H1 (cell line): ENCODE measurements at regions not wholly inside any gene's neighbourhood (a gene's known extent, or its start where the extent isn't known, plus 50 kb on each side); places are given as distances from the start of the nearest gene placed in this dataset.

ENCODE experiments used
- CTCF ChIA-PET: fragments of 300-600 bp; sonication (Branson Sonifier 250); formaldehyde crosslinking; loops from one replicate; lab custom pipeline; 2021; ENCODE audit not compliant: partially characterized antibody; lab: Charles Lee
- POLR2A ChIA-PET: fragments of 300-600 bp; sonication (Branson Sonifier 250); formaldehyde crosslinking; loops from one replicate; lab custom pipeline; 2021; ENCODE audit warnings: inconsistent platforms; ENCODE audit not compliant: partially characterized antibody; lab: Charles Lee
- DNase-seq, 2 experiments: peaks; one replicate each; pipeline versions ENCODE4 v3.0.0 to v3.0.0-alpha.2; 2010 to 2022; ENCODE audit warnings: low spot score in 2 of 2, low read depth in 1 of 2, mixed read lengths in 1 of 2
- FAIRE-seq: peaks from 2 replicates; lab custom pipeline; 2011; peaks lifted over from hg19 to GRCh38; lab: Jason Lieb, UNC
- H2AFZ ChIP-seq: 2 replicates; pipeline ENCODE4 v1.8.1; 2012; ENCODE audit warnings: low read length, inconsistent platforms
- H2AK5ac ChIP-seq: 2 replicates; pipeline ENCODE4 v1.6.1; 2013; ENCODE audit warnings: low read depth, low read length
- H2BK120ac ChIP-seq: replicated peaks from 2 replicates; pipeline ENCODE3; 2013; ENCODE audit warnings: low read depth, low read length, inconsistent platforms
- H2BK12ac ChIP-seq: 2 replicates; pipeline ENCODE4 v1.6.1; 2013; ENCODE audit warnings: low read depth, low read length
- H2BK15ac ChIP-seq: 2 replicates; pipeline ENCODE4 v1.6.1; 2013; ENCODE audit warnings: low read length
- H2BK20ac ChIP-seq: 2 replicates; pipeline ENCODE4 v1.6.1; 2013; ENCODE audit warnings: low read length
- H2BK5ac ChIP-seq: 2 replicates; pipeline ENCODE4 v1.6.1; 2013; ENCODE audit warnings: low read depth, low read length
- H3K14ac ChIP-seq: 2 replicates; pipeline ENCODE4 v1.6.1; 2013; ENCODE audit warnings: inconsistent platforms; ENCODE audit not compliant: insufficient read length
- H3K18ac ChIP-seq: 2 replicates; pipeline ENCODE4 v1.6.1; 2013; ENCODE audit warnings: low read length; ENCODE audit errors: extremely low read depth
- H3K23ac ChIP-seq: 2 replicates; pipeline ENCODE4 v1.6.1; 2013; ENCODE audit warnings: inconsistent platforms; ENCODE audit not compliant: insufficient read length
- H3K23me2 ChIP-seq: 2 replicates; pipeline ENCODE4 v1.6.1; 2013; ENCODE audit warnings: low read depth, low read length
- H3K27ac ChIP-seq: 2 replicates; pipeline ENCODE4 v1.6.1; 2011; ENCODE audit warnings: low read depth, low read length, inconsistent platforms
- H3K27me3 ChIP-seq, 4 experiments: replicated peaks in 1 of 4; 1 replicate in 1 of 4; 2 replicates in 3 of 4; pipeline versions ENCODE4 v1.6.1 to v1.8.1; 2011 to 2013; ENCODE audit warnings: low read length in 3 of 4, mild to moderate bottlenecking in 3 of 4, inconsistent platforms in 2 of 4, mixed read lengths in 2 of 4, moderate library complexity in 1 of 4; ENCODE audit not compliant: control insufficient read depth in 3 of 4, insufficient read depth in 3 of 4; ENCODE audit errors: extremely low read depth in 1 of 4
- H3K36me3 ChIP-seq, 4 experiments: 2 replicates each; pipeline versions ENCODE4 v1.6.1 to v1.8.1; 2011 to 2013; ENCODE audit warnings: mild to moderate bottlenecking in 4 of 4, low read length in 3 of 4, moderate library complexity in 2 of 4, control low read depth in 1 of 4, inconsistent platforms in 1 of 4; ENCODE audit not compliant: insufficient read depth in 4 of 4, control insufficient read depth in 2 of 4
- H3K4ac ChIP-seq: replicated peaks from 2 replicates; pipeline ENCODE3; 2013; ENCODE audit warnings: low read length, low read depth, mixed read lengths, inconsistent platforms; ENCODE audit not compliant: insufficient read length
- H3K4me1 ChIP-seq, 4 experiments: replicated peaks in 1 of 4; 1 replicate in 1 of 4; 2 replicates in 3 of 4; pipeline versions ENCODE4 v1.6.1 to v1.8.1; 2011 to 2013; ENCODE audit warnings: low read length in 3 of 4, inconsistent platforms in 2 of 4, mixed read lengths in 1 of 4; ENCODE audit not compliant: insufficient read depth in 4 of 4, control insufficient read depth in 3 of 4
- H3K4me2 ChIP-seq, 2 experiments: 2 replicates each; pipeline versions ENCODE4 v1.6.1 to v1.8.1; 2011 to 2013; ENCODE audit warnings: low read depth in 2 of 2, low read length in 2 of 2, control low read depth in 1 of 2, inconsistent platforms in 1 of 2, mild to moderate bottlenecking in 1 of 2; ENCODE audit not compliant: insufficient read depth in 1 of 2
- H3K4me3 ChIP-seq, 4 experiments: fragments of 200-600, 300-600 bp in 1 of 4; sonication (generic), shearing (Covaris generic), sonication (Bioruptor Twin) in 1 of 4; 2 replicates each; pipeline versions ENCODE4 v1.5.1 to v1.8.1; 2011 to 2016; ENCODE audit warnings: low read length in 4 of 4, low read depth in 3 of 4, control low read depth in 2 of 4, inconsistent platforms in 2 of 4, mild to moderate bottlenecking in 2 of 4, mixed read lengths in 1 of 4, moderate library complexity in 1 of 4; ENCODE audit not compliant: insufficient read depth in 2 of 4; ENCODE audit errors: extremely low read depth in 1 of 4
- H3K56ac ChIP-seq: replicated peaks from 2 replicates; pipeline ENCODE3; 2013; ENCODE audit warnings: low read depth, mild to moderate bottlenecking, mixed read lengths, low read length, inconsistent platforms; ENCODE audit not compliant: insufficient read length
- H3K79me1 ChIP-seq: 2 replicates; pipeline ENCODE4 v1.6.1; 2013; ENCODE audit warnings: low read depth, low read length, control low read depth
- H3K79me2 ChIP-seq, 2 experiments: 2 replicates each; pipeline versions ENCODE4 v1.6.1 to v1.8.1; 2012 to 2013; ENCODE audit warnings: low read length in 2 of 2, mild to moderate bottlenecking in 2 of 2, inconsistent platforms in 1 of 2; ENCODE audit not compliant: insufficient read depth in 2 of 2, control insufficient read depth in 1 of 2
- H3K9ac ChIP-seq, 4 experiments: replicated peaks in 1 of 4; 1 replicate in 1 of 4; 2 replicates in 3 of 4; pipeline versions ENCODE4 v1.6.1 to v1.8.1; 2011 to 2013; ENCODE audit warnings: low read depth in 3 of 4, low read length in 3 of 4, control low read depth in 2 of 4, mild to moderate bottlenecking in 2 of 4, moderate library complexity in 2 of 4, inconsistent platforms in 1 of 4; ENCODE audit errors: extremely low read depth in 1 of 4
- H3K9me3 ChIP-seq, 2 experiments: 2 replicates each; pipeline versions ENCODE4 v1.6.1 to v1.8.1; 2012 to 2013; ENCODE audit warnings: mild to moderate bottlenecking in 2 of 2, moderate library complexity in 2 of 2, control low read depth in 1 of 2, inconsistent platforms in 1 of 2, low read depth in 1 of 2, low read length in 1 of 2, mixed read lengths in 1 of 2; ENCODE audit not compliant: insufficient read depth in 2 of 2
- H4K20me1 ChIP-seq, 2 experiments: replicated peaks in 1 of 2; 2 replicates each; pipeline versions ENCODE3 to v1.8.1; 2011 to 2013; ENCODE audit warnings: inconsistent platforms in 2 of 2, low read length in 2 of 2, mild to moderate bottlenecking in 1 of 2; ENCODE audit not compliant: insufficient read depth in 2 of 2, control insufficient read depth in 1 of 2
- H4K5ac ChIP-seq: 2 replicates; pipeline ENCODE4 v1.6.1; 2013; ENCODE audit warnings: low read length, low read depth, mixed read lengths, inconsistent platforms; ENCODE audit not compliant: insufficient read length
- H4K8ac ChIP-seq: 2 replicates; pipeline ENCODE4 v1.8.0; 2013; ENCODE audit warnings: mild to moderate bottlenecking, moderate library complexity, low read length, inconsistent platforms; ENCODE audit not compliant: insufficient read depth; ENCODE audit errors: extremely low read depth
- H4K91ac ChIP-seq: replicated peaks from 2 replicates; pipeline ENCODE3; 2013; ENCODE audit warnings: low read length, mixed read lengths, inconsistent platforms; ENCODE audit not compliant: insufficient read length
- CHD2 ChIP-seq: IDR thresholded peaks from 2 replicates; pipeline ENCODE4 v1.6.1; 2012; ENCODE audit warnings: low read length, improper control_type of control experiment
- EP300 ChIP-seq, 2 experiments: IDR thresholded peaks; 1 replicate in 1 of 2; 2 replicates in 1 of 2; pipeline ENCODE4 v1.6.1; 2011 to 2012; ENCODE audit warnings: low read depth in 2 of 2, low read length in 2 of 2, mild to moderate bottlenecking in 2 of 2, borderline replicate concordance in 1 of 2, inconsistent platforms in 1 of 2, moderate library complexity in 1 of 2
- EZH2 ChIP-seq: fragments of 200-600 bp; sonication (generic); IDR thresholded peaks from 2 replicates; pipeline ENCODE4 v1.7.1; 2012; ENCODE audit warnings: low read depth, mild to moderate bottlenecking, moderate library complexity, low read length, inconsistent platforms; ENCODE audit not compliant: severe bottlenecking
- MAFK ChIP-seq: IDR thresholded peaks from 2 replicates; pipeline ENCODE4 v1.6.1; 2012; ENCODE audit warnings: low read depth, mild to moderate bottlenecking, improper control_type of control experiment, low read length
- POLR2A ChIP-seq, 2 experiments: IDR thresholded peaks; 1 replicate in 1 of 2; 2 replicates in 1 of 2; pipeline ENCODE4 v1.6.1; 2011; ENCODE audit warnings: low read depth in 2 of 2, low read length in 2 of 2, mild to moderate bottlenecking in 2 of 2; ENCODE audit errors: control extremely low read depth in 1 of 2
- SRF ChIP-seq: IDR thresholded peaks from 2 replicates; pipeline ENCODE4 v1.6.1; 2011; ENCODE audit warnings: mild to moderate bottlenecking, low read depth, low read length, moderate library complexity
- TAF7 ChIP-seq: optimal IDR thresholded peaks from 2 replicates; pipeline ENCODE3; 2011; ENCODE audit warnings: low read depth, mild to moderate bottlenecking, inconsistent platforms, low read length, moderate library complexity, borderline replicate concordance
- WGBS, 2 experiments: shearing (Covaris generic) in 1 of 2; methylation state at CpG; one replicate each; pipeline versions ENCODE4 v1.1.6 to v1.1.7; 2013 to 2015; ENCODE audit warnings: low lambda C conversion rate in 2 of 2, mixed read lengths in 2 of 2, inconsistent platforms in 1 of 2, low coverage in 1 of 2, missing lambda C conversion rate in 1 of 2; ENCODE audit not compliant: insufficient replicate concordance in 2 of 2, insufficient coverage in 1 of 2, insufficient read length in 1 of 2; ENCODE audit errors: extremely low coverage in 1 of 2, missing lambda C conversion rate in 1 of 2; 5-methylcytosine and 5-hydroxymethylcytosine counted together
- TF ChIP-seq, protein P1 (sequence below): IDR thresholded peaks from 2 replicates; pipeline ENCODE4 v1.6.1; 2011; ENCODE audit warnings: low read depth, mild to moderate bottlenecking, low read length; ENCODE audit not compliant: insufficient read depth

DNA sequence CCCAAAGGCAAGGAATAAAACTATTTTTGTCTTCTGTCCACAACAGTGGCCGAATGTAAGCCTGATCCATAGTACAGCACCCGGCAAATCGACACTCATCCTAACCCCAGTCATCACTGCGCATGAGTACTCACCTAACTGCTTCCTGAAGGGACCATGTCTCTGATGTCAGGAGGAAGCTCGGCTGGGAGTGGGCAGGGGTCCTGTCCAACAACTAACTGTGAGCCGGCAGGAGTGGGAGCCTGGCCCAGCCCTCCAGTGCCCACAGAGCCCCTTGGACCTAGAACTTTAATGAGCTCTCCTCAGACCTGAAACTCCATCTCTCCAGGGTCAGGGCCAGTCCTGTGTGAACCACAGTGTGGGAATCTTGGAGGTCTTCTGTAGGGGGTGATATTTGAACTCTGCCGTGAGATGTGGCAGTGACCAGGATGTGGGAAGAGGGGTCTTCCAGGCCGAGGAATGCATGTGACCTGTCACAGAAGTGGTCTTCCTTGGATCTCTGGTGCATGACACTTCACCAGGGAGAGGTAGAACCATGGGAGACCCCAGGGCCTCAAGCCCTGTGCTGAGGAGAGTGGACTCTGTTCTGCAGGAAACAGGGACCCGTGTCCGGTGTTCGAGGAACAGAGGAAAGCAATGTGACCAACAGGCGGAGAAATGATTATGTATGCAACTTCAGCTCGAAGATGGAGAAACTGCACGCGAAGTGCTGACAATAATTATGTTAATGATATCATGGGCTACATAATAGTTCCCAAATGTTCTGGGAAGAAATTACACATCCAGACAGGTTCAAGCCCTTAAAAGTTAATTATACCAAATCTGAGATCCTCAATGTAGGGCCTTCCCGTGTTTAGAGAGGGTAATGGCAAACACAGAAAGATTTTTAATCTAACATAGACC lies 240.1 kb upstream of the HDAC4 start:
- Histone ChIP-seq H3K23me2 (peaks cover 15% of the 10 kb centered on the region; the same call in 1 of the 2 replicates), H3K56ac (no peak overlapping the region), H3K4me3 (no peak overlapping the region), H2AK5ac (no peak overlapping the region), H4K20me1 (peaks cover 0 to 5% of the 10 kb centered on the region in 2 experiments), H3K4ac (no peak overlapping the region), H3K79me2 (no peaks in the 10 kb centered on the region), H2BK15ac (no peak overlapping the region), H3K14ac (no peak overlapping the region), H3K36me3 (no peaks in the 10 kb centered on the region; a peak in 1 of 8 replicates), H3K23ac (no peak overlapping the region), H3K27ac (no peak overlapping the region), H3K9ac (no peak overlapping the region), H3K4me1 (no peaks in the 10 kb centered on the region), H4K5ac (no peak overlapping the region), H2BK12ac (no peak overlapping the region), H2BK20ac (no peak overlapping the region), H3K79me1 (no peaks in the 10 kb centered on the region), H2BK5ac (no peak overlapping the region), H2BK120ac (no peak overlapping the region)
- 91% methylated on average over 16 of the region's 16 CpGs; no CpG with 5 or more reads in 1 of the 2 experiments for WGBS, 2 experiments
- ChIA-PET CTCF (no interaction called here), POLR2A (no interaction called here)
- no peak for FAIRE-seq
- DNase-seq, result no peak
- TF ChIP-seq TAF7 (no peak), EP300 (IDR thresholded peaks at IDR 0.05; ENCODE audit: borderline replicate concordance in 1 of 2, low read depth in 2 of 2, low read length in 2 of 2) (no peak), MAFK (no peak), SRF (no peak), POLR2A (IDR thresholded peaks at IDR 0.05; ENCODE audit: control extremely low read depth in 1 of 2, low read depth in 2 of 2, low read length in 2 of 2) (no peak), EZH2 (no peak), CHD2 (no peak)
- TF ChIP-seq, protein P1, sequence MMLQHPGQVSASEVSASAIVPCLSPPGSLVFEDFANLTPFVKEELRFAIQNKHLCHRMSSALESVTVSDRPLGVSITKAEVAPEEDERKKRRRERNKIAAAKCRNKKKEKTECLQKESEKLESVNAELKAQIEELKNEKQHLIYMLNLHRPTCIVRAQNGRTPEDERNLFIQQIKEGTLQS, result no peak
- TF ChIP-seq, all 59 proteins: peak for 0
- Histone ChIP-seq H3K9me3 (peaks cover 12 to 13% of the 10 kb centered on the region in 2 experiments; a peak in 3 of 4 replicates), H2AFZ (no peak overlapping the region), H3K18ac (no peak overlapping the region), H4K8ac (no peak overlapping the region), H3K27me3 (0 out of 7 replicates have a peak, but pooled peaks cover 0 to 2% (median 0%) of the 10 kb centered on the region in 4 experiments), H3K4me2 (no peak overlapping the region), H4K91ac (no peak overlapping the region)
